ENCODE measurements at regions not wholly inside any gene's neighbourhood (a gene's known extent, or its start where the extent isn't known, plus 50 kb on each side); places are given as distances from the start of the nearest gene placed in this dataset.

- Histone ChIP-seq H3K9ac (ENCODE audit: low read length) (no peak overlapping the region), H3K9me3 (ENCODE audit: low read length) (no peaks in the 10 kb centered on the region), H3K27ac (ENCODE audit: low read length) (no peak overlapping the region), H4K20me1 (ENCODE audit: insufficient read depth, low read depth, low read length) (no peaks in the 10 kb centered on the region), H3K4me3 (ENCODE audit: low read length) (no peak overlapping the region), H3K36me3 (ENCODE audit: insufficient read depth, low read length) (no peaks in the 10 kb centered on the region), H2AFZ (ENCODE audit: low read length) (no peak overlapping the region), H3K4me2 (ENCODE audit: low read depth, low read length, poor library complexity, severe bottlenecking) (no peak overlapping the region), H3K27me3 (ENCODE audit: low read length) (no peaks in the 10 kb centered on the region), H3K79me2 (ENCODE audit: low read length) (no peaks in the 10 kb centered on the region), H3K9me2 (replicated peaks; ENCODE audit: insufficient read depth, low read length) (no peaks in the 10 kb centered on the region), H3K4me1 (ENCODE audit: low read length) (peaks cover 14% of the 10 kb centered on the region)
- no peak for DNase-seq
Measured at GRCh38 chr2:8159966-8160603, 521.8 kb upstream of the ID2 start.

- H3K27me3 ChIP-seq (ENCODE audit: low read length): no peaks in the 10 kb centered on the region
- H4K20me1 ChIP-seq (ENCODE audit: insufficient read depth, low read depth, low read length): no peaks in the 10 kb centered on the region
- DNase-seq: no peak
- H2AFZ ChIP-seq (ENCODE audit: low read length): no peak overlapping the region
- no peak overlapping the region for H3K4me2 ChIP-seq (ENCODE audit: low read depth, low read length, poor library complexity, severe bottlenecking)
- H3K27ac ChIP-seq (ENCODE audit: low read length): no peak overlapping the region
- no peaks in the 10 kb centered on the region for H3K9me3 ChIP-seq (ENCODE audit: low read length)
- peaks cover 14% of the 10 kb centered on the region for H3K4me1 ChIP-seq (ENCODE audit: low read length)
- no peak overlapping the region for H3K4me3 ChIP-seq (ENCODE audit: low read length)
- no peak overlapping the region for H3K9ac ChIP-seq (ENCODE audit: low read length)
- H3K36me3 ChIP-seq (ENCODE audit: insufficient read depth, low read length): no peaks in the 10 kb centered on the region
- H3K9me2 ChIP-seq (replicated peaks; ENCODE audit: insufficient read depth, low read length): no peaks in the 10 kb centered on the region
- no peaks in the 10 kb centered on the region for H3K79me2 ChIP-seq (ENCODE audit: low read length)
Measured at GRCh38 chr2:8160959-8161358, 520.9 kb upstream of the ID2 start.

GRCh38 chr2:8162552-8162951 lies 519.3 kb upstream of the ID2 start:
- no peak for DNase-seq
- no peak overlapping the region for H3K4me3 ChIP-seq (ENCODE audit: low read length)
- peaks cover 14% of the 10 kb centered on the region for H3K4me1 ChIP-seq (ENCODE audit: low read length)
- H3K9me3 ChIP-seq (ENCODE audit: low read length): no peaks in the 10 kb centered on the region
- no peak overlapping the region for H2AFZ ChIP-seq (ENCODE audit: low read length)
- no peaks in the 10 kb centered on the region for H3K79me2 ChIP-seq (ENCODE audit: low read length)
- no peaks in the 10 kb centered on the region for H4K20me1 ChIP-seq (ENCODE audit: insufficient read depth, low read depth, low read length)
- no peak overlapping the region for H3K4me2 ChIP-seq (ENCODE audit: low read depth, low read length, poor library complexity, severe bottlenecking)
- no peak overlapping the region for H3K27ac ChIP-seq (ENCODE audit: low read length)
- no peak overlapping the region for H3K9ac ChIP-seq (ENCODE audit: low read length)
- no peaks in the 10 kb centered on the region for H3K9me2 ChIP-seq (replicated peaks; ENCODE audit: insufficient read depth, low read length)
- H3K27me3 ChIP-seq (ENCODE audit: low read length): no peaks in the 10 kb centered on the region
- H3K36me3 ChIP-seq (ENCODE audit: insufficient read depth, low read length): no peaks in the 10 kb centered on the region

- no peaks in the 10 kb centered on the region for H3K27me3 ChIP-seq (ENCODE audit: low read length)
- no peaks in the 10 kb centered on the region for H4K20me1 ChIP-seq (ENCODE audit: insufficient read depth, low read depth, low read length)
- H3K4me3 ChIP-seq (ENCODE audit: low read length): no peak overlapping the region
- peaks cover 20% of the 10 kb centered on the region for H3K4me1 ChIP-seq (ENCODE audit: low read length)
- no peak overlapping the region for H3K27ac ChIP-seq (ENCODE audit: low read length)
- no peaks in the 10 kb centered on the region for H3K9me2 ChIP-seq (replicated peaks; ENCODE audit: insufficient read depth, low read length)
- no peak overlapping the region for H2AFZ ChIP-seq (ENCODE audit: low read length)
- H3K36me3 ChIP-seq (ENCODE audit: insufficient read depth, low read length): no peaks in the 10 kb centered on the region
- H3K79me2 ChIP-seq (ENCODE audit: low read length): no peaks in the 10 kb centered on the region
- no peak for DNase-seq
- no peaks in the 10 kb centered on the region for H3K9me3 ChIP-seq (ENCODE audit: low read length)
- no peak overlapping the region for H3K4me2 ChIP-seq (ENCODE audit: low read depth, low read length, poor library complexity, severe bottlenecking)
- H3K9ac ChIP-seq (ENCODE audit: low read length): no peak overlapping the region
Measured at GRCh38 chr2:8165550-8165949, 516.3 kb upstream of the ID2 start.

GRCh38 chr2:8168022-8168717 lies 513.7 kb upstream of the ID2 start:
- Histone ChIP-seq H2AFZ (ENCODE audit: low read length) (no peak overlapping the region), H3K9me3 (ENCODE audit: low read length) (no peaks in the 10 kb centered on the region), H3K79me2 (ENCODE audit: low read length) (no peaks in the 10 kb centered on the region), H3K4me3 (ENCODE audit: low read length) (no peak overlapping the region), H4K20me1 (ENCODE audit: insufficient read depth, low read depth, low read length) (no peaks in the 10 kb centered on the region), H3K27me3 (ENCODE audit: low read length) (no peaks in the 10 kb centered on the region), H3K9me2 (replicated peaks; ENCODE audit: insufficient read depth, low read length) (no peaks in the 10 kb centered on the region), H3K4me2 (ENCODE audit: low read depth, low read length, poor library complexity, severe bottlenecking) (no peak overlapping the region), H3K9ac (ENCODE audit: low read length) (no peak overlapping the region), H3K4me1 (ENCODE audit: low read length) (peaks cover 32% of the 10 kb centered on the region), H3K27ac (ENCODE audit: low read length) (no peak overlapping the region), H3K36me3 (ENCODE audit: insufficient read depth, low read length) (no peaks in the 10 kb centered on the region)
- no peak for DNase-seq

GRCh38 chr2:8168876-8169424 lies 512.9 kb upstream of the ID2 start:
- Histone ChIP-seq H3K9me3 (ENCODE audit: low read length) (no peaks in the 10 kb centered on the region), H3K4me2 (ENCODE audit: low read depth, low read length, poor library complexity, severe bottlenecking) (no peak overlapping the region), H3K4me1 (ENCODE audit: low read length) (peaks cover 32% of the 10 kb centered on the region), H3K27ac (ENCODE audit: low read length) (no peak overlapping the region), H3K9me2 (replicated peaks; ENCODE audit: insufficient read depth, low read length) (no peaks in the 10 kb centered on the region), H3K79me2 (ENCODE audit: low read length) (no peaks in the 10 kb centered on the region), H4K20me1 (ENCODE audit: insufficient read depth, low read depth, low read length) (no peaks in the 10 kb centered on the region), H3K36me3 (ENCODE audit: insufficient read depth, low read length) (no peaks in the 10 kb centered on the region), H3K9ac (ENCODE audit: low read length) (no peak overlapping the region), H2AFZ (ENCODE audit: low read length) (no peak overlapping the region), H3K27me3 (ENCODE audit: low read length) (no peaks in the 10 kb centered on the region), H3K4me3 (ENCODE audit: low read length) (no peak overlapping the region)
- DNase-seq: no peak

GRCh38 chr2:8169443-8169842 lies 512.4 kb upstream of the ID2 start:
- H3K36me3 ChIP-seq (ENCODE audit: insufficient read depth, low read length): no peaks in the 10 kb centered on the region
- no peaks in the 10 kb centered on the region for H3K9me2 ChIP-seq (replicated peaks; ENCODE audit: insufficient read depth, low read length)
- no peaks in the 10 kb centered on the region for H3K79me2 ChIP-seq (ENCODE audit: low read length)
- peaks cover 32% of the 10 kb centered on the region for H3K4me1 ChIP-seq (ENCODE audit: low read length)
- H3K27ac ChIP-seq (ENCODE audit: low read length): no peak overlapping the region
- H4K20me1 ChIP-seq (ENCODE audit: insufficient read depth, low read depth, low read length): no peaks in the 10 kb centered on the region
- no peaks in the 10 kb centered on the region for H3K9me3 ChIP-seq (ENCODE audit: low read length)
- no peak overlapping the region for H2AFZ ChIP-seq (ENCODE audit: low read length)
- no peak for DNase-seq
- H3K4me3 ChIP-seq (ENCODE audit: low read length): 0 out of 2 replicates have a peak overlapping the region, but pooled peaks have one; percentile 38
- H3K9ac ChIP-seq (ENCODE audit: low read length): no peak overlapping the region
- no peaks in the 10 kb centered on the region for H3K27me3 ChIP-seq (ENCODE audit: low read length)
- no peak overlapping the region for H3K4me2 ChIP-seq (ENCODE audit: low read depth, low read length, poor library complexity, severe bottlenecking)

GRCh38 chr2:8170552-8171327 lies 511.1 kb upstream of the ID2 start:
- peak overlapping the region; percentile 28 for H3K9ac ChIP-seq (ENCODE audit: low read length)
- no peaks in the 10 kb centered on the region for H3K27me3 ChIP-seq (ENCODE audit: low read length)

More at GRCh38 chr2:8170552-8171327, 511.1 kb upstream of the ID2 start:
- Histone ChIP-seq H3K4me1 (ENCODE audit: low read length) (peaks cover 32% of the 10 kb centered on the region), H3K79me2 (ENCODE audit: low read length) (no peaks in the 10 kb centered on the region), H2AFZ (ENCODE audit: low read length) (peak overlapping the region; percentile 30; the same call in 1 of the 2 replicates), H3K9me2 (replicated peaks; ENCODE audit: insufficient read depth, low read length) (no peaks in the 10 kb centered on the region), H3K9me3 (ENCODE audit: low read length) (no peaks in the 10 kb centered on the region), H3K36me3 (ENCODE audit: insufficient read depth, low read length) (no peaks in the 10 kb centered on the region), H3K4me2 (ENCODE audit: low read depth, low read length, poor library complexity, severe bottlenecking) (peak overlapping the region; percentile 58), H3K27ac (ENCODE audit: low read length) (no peak overlapping the region), H3K4me3 (ENCODE audit: low read length) (peak overlapping the region; percentile 38), H4K20me1 (ENCODE audit: insufficient read depth, low read depth, low read length) (no peaks in the 10 kb centered on the region)
- peak; percentile 49 for DNase-seq

Measured in Karpas-422 (cell line).